Spleen (tissue), 11 donors: ENCODE measurements at regions not wholly inside any gene's neighbourhood (a gene's known extent, or its start where the extent isn't known, plus 50 kb on each side); places are given as distances from the start of the nearest gene placed in this dataset.
"Not testable (repeated sequence)": the region's sequence is repeated elsewhere in the genome, so short reads cannot be mapped to it uniquely, and the experiment has no call there.

Experiments used
- DNase-seq: peaks from one replicate; pipeline ENCODE4 v3.0.0-alpha.2; 2020
- H3K27ac ChIP-seq, 8 donors: fragments of 200-600 bp; sonication (generic) in 7 of 8; 1 replicate in 4 of 8; 2 replicates in 4 of 8; pipeline versions ENCODE4 v1.5.0 to v1.8.0; 2016 to 2021; ENCODE audit warnings: inconsistent platforms in 4 of 8, mild to moderate bottlenecking in 4 of 8, moderate library complexity in 1 of 8
- H3K27me3 ChIP-seq, 7 donors: fragments of 200-600 bp; sonication (generic) in 6 of 7; replicated peaks in 1 of 7; 1 replicate in 4 of 7; 2 replicates in 3 of 7; pipeline versions ENCODE4 v1.5.0 to v1.8.0; 2016 to 2021; ENCODE audit warnings: inconsistent platforms in 3 of 7, mild to moderate bottlenecking in 1 of 7
- H3K36me3 ChIP-seq, 6 donors: fragments of 200-600 bp; sonication (generic) in 5 of 6; 1 replicate in 4 of 6; 2 replicates in 2 of 6; pipeline versions ENCODE4 v1.5.0 to v1.8.0; 2016 to 2021; ENCODE audit warnings: inconsistent platforms in 2 of 6
- H3K4me1 ChIP-seq, 6 donors: fragments of 200-600 bp; sonication (generic) in 5 of 6; 1 replicate in 3 of 6; 2 replicates in 3 of 6; pipeline versions ENCODE4 v1.5.0 to v1.8.0; 2016 to 2021; ENCODE audit warnings: inconsistent platforms in 3 of 6
- H3K4me3 ChIP-seq, 8 donors: fragments of 200-600 bp; sonication (generic) in 7 of 8; 1 replicate in 4 of 8; 2 replicates in 4 of 8; pipeline versions ENCODE4 v1.5.0 to v1.8.0; 2016 to 2021; ENCODE audit warnings: inconsistent platforms in 4 of 8, mild to moderate bottlenecking in 4 of 8, moderate library complexity in 2 of 8
- H3K9me3 ChIP-seq, 8 donors: fragments of 200-600 bp; sonication (generic) in 7 of 8; 1 replicate in 4 of 8; 2 replicates in 4 of 8; pipeline versions ENCODE4 v1.5.0 to v1.8.0; 2016 to 2021; ENCODE audit warnings: inconsistent platforms in 4 of 8
- WGBS, 5 donors: extraction: QIAGEN DNeasy Blood & Tissue Kit in 3 of 5; methylation state at CpG; one replicate each; pipeline versions ENCODE4 v1.1.5 to v1.1.7; 2013 to 2018; 5-methylcytosine and 5-hydroxymethylcytosine counted together
- intact Hi-C: fragments of 100-400 bp; cut with DNase I; formaldehyde crosslinking; loops from one replicate; pipeline ENCODE4 v1.15.0; 2023; ENCODE audit warnings: low total_unique reads
- donor health status: healthy with polysubstance abuse.
- donor health status: DM: no; HTN: no; CAD: no; lungs with moderate emphysema.
- donor health status: DM: no; HTN: no; CAD: no.
- donor health status: Bipolar disorder and iron deficiency.
- donor health status: healthy.
- donor health status: DM: no; HTN: no; CAD: no.
- donor health status: DM: yes; HTN: yes; CAD: no.

DNA sequence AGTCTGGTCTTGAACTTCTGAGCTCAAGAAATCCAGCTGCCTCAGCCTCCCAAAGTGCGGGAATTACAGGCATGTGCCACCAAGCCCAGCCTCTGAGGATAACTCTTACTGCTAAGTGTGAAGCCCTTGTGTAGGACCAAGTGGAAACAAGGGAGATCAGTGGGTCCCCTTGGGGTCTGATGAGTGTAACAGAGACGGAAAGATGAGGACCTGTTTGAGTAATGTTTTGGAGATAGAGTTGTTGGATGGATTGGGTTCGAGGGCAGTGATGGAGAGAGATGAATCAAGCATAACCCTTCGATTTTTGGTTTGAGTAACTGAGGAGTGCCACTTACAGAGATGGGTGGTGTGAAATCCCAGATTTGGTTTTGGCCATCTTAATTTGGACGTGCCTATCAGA lies 378.7 kb downstream of the ANAPC1 start:
- H3K27ac ChIP-seq, DNase-seq, intact Hi-C loops, H3K4me3 ChIP-seq, H3K27me3 ChIP-seq, H3K36me3 ChIP-seq, H3K4me1 ChIP-seq, H3K9me3 ChIP-seq: not testable (repeated sequence)
- WGBS, 5 donors: 32 to 74% (median 66%) methylated on average over 3 to 5 of the region's 5 CpGs

DNA sequence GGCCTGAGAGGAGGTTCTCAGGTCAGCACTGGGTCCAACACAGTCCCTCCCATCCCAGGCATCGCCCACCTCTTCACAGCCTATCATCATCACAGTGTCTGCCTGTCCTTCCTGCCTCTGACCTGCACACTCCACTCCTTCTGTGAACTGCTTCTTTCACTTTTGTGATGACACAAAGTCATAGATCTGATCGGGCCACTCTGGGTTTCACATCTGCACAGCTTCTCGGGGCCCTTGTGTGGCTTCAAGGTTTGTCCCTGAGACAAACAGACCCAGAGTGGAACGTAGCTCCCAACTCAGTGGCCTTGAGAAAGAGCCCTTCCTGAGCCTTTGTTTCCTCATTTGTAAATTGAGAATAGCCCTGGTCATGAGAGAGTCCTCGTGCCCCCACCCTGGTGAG lies 377.1 kb downstream of the ANAPC1 start:
- peak overlapping the region in 2 of 8 donors; percentile 18 to 23 for H3K27ac ChIP-seq
- H3K4me3 ChIP-seq, H3K4me1 ChIP-seq, DNase-seq, H3K27me3 ChIP-seq, H3K9me3 ChIP-seq, H3K36me3 ChIP-seq, intact Hi-C loops: not testable (repeated sequence)
- 33 to 64% (median 40%) methylated on average over 4 of the region's 5 CpGs for WGBS, 5 donors

DNA sequence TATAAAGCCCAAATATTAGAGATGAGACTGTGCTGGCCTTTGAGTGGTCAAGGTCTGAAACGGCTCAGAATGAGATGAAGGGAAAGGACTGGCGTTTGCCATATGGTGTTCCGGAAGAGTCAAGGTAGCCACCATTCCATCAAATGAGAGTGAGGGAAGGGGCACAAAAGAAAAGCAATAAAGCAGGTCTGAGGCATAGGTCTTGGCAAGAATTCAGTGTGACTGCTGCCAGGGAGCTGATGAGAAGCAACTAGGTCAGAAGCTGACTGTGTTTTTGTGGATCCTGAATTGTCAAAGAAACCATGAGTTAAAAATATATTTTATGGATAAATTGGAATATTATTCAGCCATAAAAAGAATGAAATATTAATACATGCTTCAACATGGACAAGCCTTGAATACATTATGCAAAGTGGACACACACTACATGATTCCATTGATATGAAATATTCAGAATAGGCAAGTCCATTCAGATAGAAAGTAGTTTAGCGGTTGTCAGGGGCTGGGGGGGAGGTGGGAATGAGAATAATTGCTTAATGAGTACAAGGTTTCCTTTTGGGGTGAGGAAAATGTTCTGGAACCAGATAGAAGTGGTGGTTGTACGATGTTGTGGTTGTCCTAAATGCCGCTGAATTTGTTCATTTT lies 374.6 kb downstream of the ANAPC1 start:
- H3K4me1 ChIP-seq, H3K27me3 ChIP-seq, H3K27ac ChIP-seq, intact Hi-C loops, H3K4me3 ChIP-seq, DNase-seq, H3K9me3 ChIP-seq, H3K36me3 ChIP-seq: not testable (repeated sequence)
- WGBS, 5 donors: 75 to 89% (median 80%) methylated on average over 6 of the region's 6 CpGs

DNA sequence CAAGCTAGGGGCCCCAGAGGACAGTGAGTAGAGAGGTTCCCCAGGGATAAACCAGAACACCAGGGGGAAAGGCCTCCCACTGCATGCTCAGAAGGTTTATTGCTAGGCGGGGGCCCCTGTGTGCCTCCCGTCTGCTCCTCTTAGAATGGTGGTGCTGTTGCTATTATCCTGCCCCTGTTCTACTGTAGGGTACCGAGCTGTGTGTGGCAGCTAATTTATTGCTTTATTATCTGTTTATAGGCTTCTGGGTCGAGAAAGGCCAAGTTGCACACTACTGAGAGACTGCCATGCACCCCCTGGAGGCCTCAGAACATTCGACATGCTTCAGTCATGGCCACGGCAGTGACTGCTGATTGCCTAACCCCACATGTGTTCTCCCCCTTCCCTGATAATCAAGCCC lies 373.6 kb downstream of the ANAPC1 start:
- intact Hi-C loops, H3K4me3 ChIP-seq: not testable (repeated sequence)
- WGBS, 5 donors: 70 to 93% (median 85%) methylated on average over 3 to 5 of the region's 6 CpGs

DNA sequence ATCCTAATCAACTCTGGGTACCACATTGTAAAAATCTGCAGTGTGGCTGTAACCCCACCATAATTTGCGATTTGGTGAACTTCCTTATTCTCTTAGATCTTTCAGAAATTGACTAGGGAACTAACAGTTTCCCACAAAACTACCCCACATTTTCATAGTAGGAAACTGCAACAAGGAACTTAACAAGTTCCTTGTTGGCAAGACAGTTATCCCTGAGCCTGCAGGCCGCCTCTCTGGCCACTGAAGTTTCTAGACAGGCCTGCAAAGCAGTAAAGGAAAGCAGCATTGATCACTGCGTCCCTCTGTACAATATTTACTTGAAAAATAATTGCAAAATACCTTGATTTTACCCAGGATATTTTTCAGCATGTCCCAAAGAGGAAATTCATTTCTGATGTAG lies 372.9 kb downstream of the ANAPC1 start:
- H3K36me3 ChIP-seq, H3K4me1 ChIP-seq, H3K4me3 ChIP-seq, H3K27me3 ChIP-seq, H3K9me3 ChIP-seq, intact Hi-C loops, DNase-seq: not testable (repeated sequence)
- peak overlapping the region in 1 of 8 donors; percentile 49 for H3K27ac ChIP-seq
- 41 to 90% (median 47%) methylated on average over 2 to 3 of the region's 3 CpGs for WGBS, 5 donors

More for the DNA sequence above, 373.6 kb downstream of the ANAPC1 start:
- H3K4me1 ChIP-seq, H3K27me3 ChIP-seq, DNase-seq, H3K9me3 ChIP-seq, H3K36me3 ChIP-seq: not testable (repeated sequence)
- H3K27ac ChIP-seq: peak overlapping the region in 1 of 8 donors; percentile 49

DNA sequence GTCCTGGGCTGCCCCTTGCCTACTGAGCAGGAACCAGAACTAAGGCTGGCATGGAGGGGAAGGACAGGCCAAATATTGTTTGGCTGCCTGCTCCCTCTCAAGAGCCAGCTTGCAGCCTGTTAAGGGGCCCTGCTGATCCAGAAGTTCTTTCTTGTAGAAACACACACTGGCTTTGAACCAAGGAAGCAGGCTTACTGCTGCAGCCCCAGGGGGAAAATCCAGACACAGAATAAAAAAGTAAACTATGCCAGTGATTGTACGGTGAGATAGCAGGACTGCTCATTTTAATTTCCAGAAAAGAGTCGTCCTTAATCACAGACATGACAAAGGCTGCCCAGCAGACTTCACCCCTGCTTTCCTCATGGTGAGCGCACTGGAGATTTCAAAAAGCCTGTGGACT lies 371.6 kb downstream of the ANAPC1 start:
- intact Hi-C loops, H3K27ac ChIP-seq: not testable (repeated sequence)
- WGBS, 5 donors: 73 to 100% (median 86%) methylated on average over 1 to 3 of the region's 3 CpGs

DNA sequence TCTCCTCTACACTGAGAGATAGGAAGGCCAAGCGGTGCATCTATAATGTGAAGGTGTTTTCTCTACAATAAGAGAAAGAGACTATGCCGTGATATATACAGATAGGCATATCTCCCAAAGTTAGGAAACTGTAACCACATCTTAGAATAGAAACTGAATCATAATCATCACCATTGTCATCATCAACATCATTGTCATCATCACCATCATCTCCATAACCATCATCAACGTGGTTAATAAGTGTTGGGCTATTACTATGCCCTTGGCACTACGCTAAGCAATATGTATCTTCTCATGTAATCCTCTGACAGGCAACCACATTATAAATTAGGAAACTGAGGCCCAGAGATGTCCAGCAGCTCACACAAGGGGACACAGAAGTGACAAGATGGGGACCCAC lies 369.9 kb downstream of the ANAPC1 start:
- H3K4me3 ChIP-seq, H3K4me1 ChIP-seq, intact Hi-C loops, H3K9me3 ChIP-seq, H3K27ac ChIP-seq, H3K27me3 ChIP-seq, H3K36me3 ChIP-seq, DNase-seq: not testable (repeated sequence)
- WGBS, 5 donors: 81 to 98% (median 92%) methylated on average over 1 to 4 of the region's 4 CpGs

More for the DNA sequence above, 371.6 kb downstream of the ANAPC1 start:
- H3K4me3 ChIP-seq, H3K27me3 ChIP-seq, H3K9me3 ChIP-seq, H3K4me1 ChIP-seq, DNase-seq, H3K36me3 ChIP-seq: not testable (repeated sequence)

DNA sequence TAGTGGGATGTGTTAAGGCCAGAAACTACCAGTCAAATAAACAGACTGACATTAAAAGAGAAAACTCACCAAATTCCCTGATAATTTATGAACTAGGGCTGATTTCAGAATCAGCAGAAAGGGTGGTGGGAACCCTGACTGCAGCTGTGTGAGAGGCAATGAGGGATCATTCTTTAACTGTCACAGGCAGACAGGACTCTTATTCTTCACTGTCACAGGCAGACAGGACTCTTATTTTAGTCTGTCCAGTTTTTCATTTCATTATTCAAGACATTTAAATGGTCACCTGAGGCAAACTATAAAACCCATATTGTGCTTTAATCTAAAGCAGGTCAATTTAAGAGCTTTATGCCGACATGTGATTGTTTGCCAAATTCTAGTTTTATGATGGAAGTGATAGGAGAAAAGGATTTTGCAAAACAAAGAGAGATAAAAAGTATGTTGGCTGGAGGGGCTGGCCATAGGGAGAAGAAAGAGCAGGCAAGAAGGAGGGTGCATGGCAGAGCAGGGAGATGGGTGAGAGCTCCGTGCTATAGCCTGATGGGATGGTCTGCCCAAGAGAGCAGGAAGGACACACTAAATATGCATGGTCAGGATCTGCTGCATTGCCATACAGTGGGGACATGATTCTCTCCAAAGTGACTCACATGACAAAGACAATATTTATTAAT lies 366.8 kb downstream of the ANAPC1 start:
- DNase-seq, H3K27ac ChIP-seq, intact Hi-C loops, H3K4me1 ChIP-seq, H3K36me3 ChIP-seq, H3K27me3 ChIP-seq, H3K9me3 ChIP-seq, H3K4me3 ChIP-seq: not testable (repeated sequence)
- 94 to 100% (median 100%) methylated on average over 1 of the region's 2 CpGs for WGBS, 5 donors

DNA sequence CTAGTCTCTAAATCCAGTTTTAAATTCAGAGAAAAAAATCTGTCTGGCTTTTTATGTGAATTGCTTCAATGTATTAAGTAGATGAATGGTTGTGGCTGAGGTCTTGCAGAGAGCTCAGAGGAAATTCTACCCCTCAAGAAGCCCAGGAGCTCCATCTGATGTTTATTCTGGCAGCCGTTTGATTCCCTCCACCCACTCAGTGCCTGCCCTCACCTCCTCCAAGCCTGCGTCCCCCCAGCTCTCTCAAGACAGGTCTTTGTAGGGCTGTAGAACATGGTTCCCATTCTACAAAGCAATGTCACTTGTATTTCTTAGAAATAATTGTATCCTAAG lies 366.3 kb downstream of the ANAPC1 start:
- WGBS, 5 donors: 78 to 98% (median 84%) methylated on average over 2 of the region's 2 CpGs
- H3K36me3 ChIP-seq, H3K4me3 ChIP-seq, H3K4me1 ChIP-seq, H3K27ac ChIP-seq, H3K27me3 ChIP-seq, intact Hi-C loops, H3K9me3 ChIP-seq, DNase-seq: not testable (repeated sequence)
